Esophagus muscularis mucosa (tissue), 4 donors: ENCODE measurements at regions not wholly inside any gene's neighbourhood (a gene's known extent, or its start where the extent isn't known, plus 50 kb on each side); places are given as distances from the start of the nearest gene placed in this dataset.

Source experiments
- DNase-seq: peaks from one replicate; pipeline ENCODE4 v3.0.0-alpha.2; 2017; ENCODE audit errors: extremely low spot score
- H3K27ac ChIP-seq, 4 donors: fragments of 200-600 bp; sonication (generic); replicated peaks in 1 of 4; 1 replicate in 3 of 4; 2 replicates in 1 of 4; pipeline ENCODE4 v1.5.1; 2016 to 2019; ENCODE audit warnings: mild to moderate bottlenecking in 1 of 4
- H3K27me3 ChIP-seq, 4 donors: fragments of 200-600 bp; sonication (generic); one replicate each; pipeline versions ENCODE4 v1.5.1 to v1.6.0; 2016 to 2019
- H3K36me3 ChIP-seq, 4 donors: fragments of 200-600 bp; sonication (generic); one replicate each; pipeline ENCODE4 v1.5.1; 2016 to 2019
- H3K4me1 ChIP-seq, 4 donors: fragments of 200-600 bp; sonication (generic); one replicate each; pipeline ENCODE4 v1.5.1; 2016 to 2019
- H3K4me3 ChIP-seq, 4 donors: fragments of 200-600 bp; sonication (generic); 1 replicate in 2 of 4; 2 replicates in 2 of 4; pipeline ENCODE4 v1.5.1; 2016 to 2019; ENCODE audit warnings: mild to moderate bottlenecking in 4 of 4, moderate library complexity in 1 of 4
- H3K9me3 ChIP-seq, 4 donors: fragments of 200-600 bp; sonication (generic); 1 replicate in 3 of 4; 2 replicates in 1 of 4; pipeline ENCODE4 v1.5.1; 2016 to 2019
- EP300 ChIP-seq: sonication (generic); formaldehyde crosslinking; IDR thresholded peaks from one replicate; pipeline ENCODE4 v1.6.1; 2017; ENCODE audit warnings: antibody characterized with exemption
- POLR2A ChIP-seq: fragments of 450-650 bp; IDR thresholded peaks from one replicate; pipeline ENCODE4 v1.6.1; 2017; ENCODE audit warnings: antibody characterized with exemption, moderate library complexity, mild to moderate bottlenecking, low read depth
- POLR2AphosphoS5 ChIP-seq, 2 donors: sonication (generic); formaldehyde crosslinking; IDR thresholded peaks; one replicate each; pipeline ENCODE4 v1.6.1; 2017; ENCODE audit warnings: antibody characterized with exemption in 2 of 2
- WGBS: methylation state at CpG from one replicate; pipeline ENCODE4 v1.1.5; 2018; 5-methylcytosine and 5-hydroxymethylcytosine counted together
- intact Hi-C: fragments of 100-400 bp; cut with DNase I; formaldehyde crosslinking; loops from one replicate; pipeline ENCODE4 v1.15.1; 2023
- TF ChIP-seq, protein P1 (sequence below), 3 experiments: fragments of 200-600 bp in 2 of 3; fragments of 450-650 bp in 1 of 3; sonication (generic) in 2 of 3; IDR thresholded peaks; one replicate each; pipeline ENCODE4 v1.5.1; 2017 to 2019; ENCODE audit warnings: antibody characterized with exemption in 3 of 3, mild to moderate bottlenecking in 2 of 3, moderate library complexity in 1 of 3

DNA sequence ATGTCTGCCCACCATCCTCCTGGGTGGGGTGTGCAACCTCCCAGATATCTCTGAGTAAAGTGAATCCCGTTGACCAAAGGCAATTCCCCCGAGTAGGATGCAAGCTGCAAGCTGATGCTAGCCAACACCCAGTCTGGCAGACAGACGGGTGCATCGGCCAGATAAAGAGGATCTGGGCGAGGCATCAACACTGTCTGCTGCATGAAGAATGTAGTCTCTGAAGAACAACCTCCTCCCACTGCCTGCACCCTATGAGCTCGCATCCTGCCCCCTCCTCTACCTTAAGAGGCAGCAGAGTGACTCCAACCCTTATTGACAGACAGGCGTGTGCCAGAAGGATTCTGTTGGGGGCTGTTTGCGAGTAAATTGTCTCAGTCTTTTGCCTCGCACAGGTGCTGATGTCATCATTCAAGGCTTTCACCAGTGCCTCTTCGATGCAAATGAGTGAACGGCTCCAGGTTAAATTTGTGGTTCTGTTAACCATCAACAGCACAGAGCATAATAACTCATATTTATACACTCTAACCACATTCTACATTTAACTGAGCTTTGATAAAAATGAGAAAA, 546.9 kb downstream of the BCOR start:
- Histone ChIP-seq H3K36me3 (no peaks in the 10 kb centered on the region), H3K4me1 (no peaks in the 10 kb centered on the region), H3K4me3 (no peak overlapping the region), H3K27me3 (no peaks in the 10 kb centered on the region), H3K9me3 (peaks cover 0 to 10% (median 0%) of the 10 kb centered on the region in 4 donors), H3K27ac (no peak overlapping the region)
- no peak for DNase-seq
- intact Hi-C loops: no loop called here
- WGBS: 72% methylated on average over 11 of the region's 11 CpGs
- no peak for TF ChIP-seq EP300
- TF ChIP-seq, protein P1, sequence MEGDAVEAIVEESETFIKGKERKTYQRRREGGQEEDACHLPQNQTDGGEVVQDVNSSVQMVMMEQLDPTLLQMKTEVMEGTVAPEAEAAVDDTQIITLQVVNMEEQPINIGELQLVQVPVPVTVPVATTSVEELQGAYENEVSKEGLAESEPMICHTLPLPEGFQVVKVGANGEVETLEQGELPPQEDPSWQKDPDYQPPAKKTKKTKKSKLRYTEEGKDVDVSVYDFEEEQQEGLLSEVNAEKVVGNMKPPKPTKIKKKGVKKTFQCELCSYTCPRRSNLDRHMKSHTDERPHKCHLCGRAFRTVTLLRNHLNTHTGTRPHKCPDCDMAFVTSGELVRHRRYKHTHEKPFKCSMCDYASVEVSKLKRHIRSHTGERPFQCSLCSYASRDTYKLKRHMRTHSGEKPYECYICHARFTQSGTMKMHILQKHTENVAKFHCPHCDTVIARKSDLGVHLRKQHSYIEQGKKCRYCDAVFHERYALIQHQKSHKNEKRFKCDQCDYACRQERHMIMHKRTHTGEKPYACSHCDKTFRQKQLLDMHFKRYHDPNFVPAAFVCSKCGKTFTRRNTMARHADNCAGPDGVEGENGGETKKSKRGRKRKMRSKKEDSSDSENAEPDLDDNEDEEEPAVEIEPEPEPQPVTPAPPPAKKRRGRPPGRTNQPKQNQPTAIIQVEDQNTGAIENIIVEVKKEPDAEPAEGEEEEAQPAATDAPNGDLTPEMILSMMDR (IDR thresholded peaks at IDR 0.05): no peak
- TF ChIP-seq POLR2A: no peak
- no peak for TF ChIP-seq POLR2AphosphoS5 (IDR thresholded peaks at IDR 0.05)

DNA sequence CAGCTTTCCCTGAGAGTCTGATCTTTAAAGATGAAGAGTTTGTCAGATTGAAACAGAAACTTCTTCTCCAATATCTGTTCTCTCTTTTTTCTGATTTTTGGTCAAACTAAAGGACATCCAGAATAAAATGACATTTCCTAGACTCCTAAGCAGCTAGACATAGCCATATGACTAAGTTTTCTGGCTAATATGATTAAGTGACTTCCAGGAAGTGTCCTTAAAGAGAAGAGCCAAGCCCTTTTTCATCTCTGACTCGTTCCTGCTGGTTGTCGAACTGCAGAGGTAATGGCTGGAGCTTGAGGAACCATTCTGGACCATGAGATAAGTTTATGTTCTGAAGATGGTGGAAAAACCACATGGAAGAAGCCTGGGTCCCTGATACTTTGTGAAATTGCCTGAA, 546.0 kb downstream of the BCOR start:
- peaks cover 0 to 10% (median 0%) of the 10 kb centered on the region in 4 donors for H3K9me3 ChIP-seq
- H3K4me3 ChIP-seq: no peak overlapping the region
- H3K27ac ChIP-seq: no peak overlapping the region
- no peaks in the 10 kb centered on the region for H3K36me3 ChIP-seq
- no peak for TF ChIP-seq EP300
- TF ChIP-seq POLR2A: no peak
- TF ChIP-seq, protein P1 (IDR thresholded peaks at IDR 0.05): no peak
- TF ChIP-seq POLR2AphosphoS5 (IDR thresholded peaks at IDR 0.05): no peak
- DNase-seq: no peak
- H3K27me3 ChIP-seq: peaks cover 0 to under 1% (median 0%) of the 10 kb centered on the region in 4 donors
- intact Hi-C loops: no loop called here
- 61% methylated on average over 2 of the region's 2 CpGs for WGBS
- H3K4me1 ChIP-seq: no peaks in the 10 kb centered on the region

DNA sequence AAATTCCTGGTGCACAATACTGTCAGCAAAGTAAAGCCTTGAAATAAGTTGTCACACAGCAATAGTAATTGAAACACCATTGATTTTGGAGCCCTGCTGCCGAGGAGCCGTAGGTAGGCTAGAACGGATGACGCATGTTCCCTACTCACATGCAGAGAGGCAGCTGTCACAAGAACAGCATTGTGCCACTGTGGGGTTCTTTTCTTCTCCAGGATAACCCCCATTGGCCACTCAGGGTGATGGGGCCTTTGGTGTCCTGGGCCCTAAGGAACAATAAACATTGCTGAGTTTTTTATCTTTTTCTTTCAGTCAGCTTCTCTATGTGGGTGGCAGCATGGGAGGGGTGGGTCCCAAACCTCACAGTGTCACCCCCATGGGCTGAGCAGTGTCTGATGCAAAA, 542.3 kb downstream of the BCOR start:
- no peak overlapping the region for H3K27ac ChIP-seq
- 86% methylated on average over 4 of the region's 4 CpGs for WGBS
- H3K36me3 ChIP-seq: no peaks in the 10 kb centered on the region
- DNase-seq: no peak
- TF ChIP-seq, protein P1 (IDR thresholded peaks at IDR 0.05): no peak
- TF ChIP-seq POLR2AphosphoS5 (IDR thresholded peaks at IDR 0.05) (no peak), EP300 (no peak)
- peaks cover 0 to 3% (median 0%) of the 10 kb centered on the region in 4 donors for H3K27me3 ChIP-seq
- H3K4me1 ChIP-seq: no peaks in the 10 kb centered on the region
- intact Hi-C loops: no loop called here
- H3K4me3 ChIP-seq: no peak overlapping the region
- H3K9me3 ChIP-seq: peaks cover 0 to 10% (median 0%) of the 10 kb centered on the region in 4 donors

DNA sequence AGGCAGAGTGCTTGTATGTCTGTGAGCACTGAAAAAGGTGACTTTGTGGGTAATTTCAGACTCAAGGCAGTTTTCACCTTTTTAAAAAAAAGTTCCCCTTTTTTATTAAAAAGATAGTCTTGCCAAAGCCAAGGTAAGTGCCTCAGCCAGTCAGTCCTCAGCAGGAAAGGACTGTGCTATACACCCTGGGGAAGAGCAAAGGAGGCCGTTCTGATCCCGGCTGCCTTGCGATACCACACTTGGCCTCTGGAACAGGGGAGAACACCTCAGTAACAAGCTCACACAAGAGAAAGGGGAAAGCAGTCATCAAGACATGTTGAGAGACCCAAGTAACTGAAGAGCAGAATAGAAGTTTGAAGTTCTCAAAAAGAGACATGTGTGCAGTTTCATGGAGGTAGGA, 541.7 kb downstream of the BCOR start:
- Histone ChIP-seq H3K9me3 (peaks cover 0 to 10% (median 0%) of the 10 kb centered on the region in 4 donors), H3K36me3 (no peaks in the 10 kb centered on the region), H3K27me3 (peaks cover 0 to 3% (median 0%) of the 10 kb centered on the region in 4 donors), H3K4me1 (no peaks in the 10 kb centered on the region), H3K4me3 (no peak overlapping the region), H3K27ac (no peak overlapping the region)
- WGBS: 87% methylated on average over 3 of the region's 3 CpGs
- no peak for TF ChIP-seq POLR2A
- TF ChIP-seq, protein P1 (IDR thresholded peaks at IDR 0.05): no peak
- no peak for TF ChIP-seq POLR2AphosphoS5 (IDR thresholded peaks at IDR 0.05)
- no peak for TF ChIP-seq EP300
- no peak for DNase-seq
- intact Hi-C loops: no loop called here

- Histone ChIP-seq H3K4me1 (no peaks in the 10 kb centered on the region), H3K36me3 (no peaks in the 10 kb centered on the region), H3K27me3 (peaks cover 0 to 3% (median 0%) of the 10 kb centered on the region in 4 donors), H3K9me3 (peaks cover 0 to 1% (median 0%) of the 10 kb centered on the region in 4 donors), H3K4me3 (no peak overlapping the region), H3K27ac (no peak overlapping the region)
- DNase-seq: no peak
- 73% methylated on average over 4 of the region's 4 CpGs for WGBS
- intact Hi-C loops: no loop called here
- TF ChIP-seq POLR2A (no peak), POLR2AphosphoS5 (IDR thresholded peaks at IDR 0.05) (no peak), EP300 (no peak)
- TF ChIP-seq, protein P1 (IDR thresholded peaks at IDR 0.05): no peak
Measured at GRCh38 chrX:39559229-39559628, 538.5 kb downstream of the BCOR start.
